HG03095 (cell line): ENCODE measurements at regions not wholly inside any gene's neighbourhood (a gene's known extent, or its start where the extent isn't known, plus 50 kb on each side); places are given as distances from the start of the nearest gene placed in this dataset.

ENCODE experiments used
- ATAC-seq: cut with Tn5 transposase; IDR thresholded peaks from one replicate; pipeline ENCODE4 v1.9.1; 2021; ENCODE audit warnings: moderate library complexity; ENCODE audit not compliant: unreplicated experiment

GRCh38 chr18:37956902-37957301 lies 391.3 kb upstream of the CELF4 start:
- ATAC-seq, result no peak

GRCh38 chr18:37956020-37956419 lies 390.4 kb upstream of the CELF4 start:
- no peak for ATAC-seq

GRCh38 chr18:37955201-37955600 lies 389.6 kb upstream of the CELF4 start:
- ATAC-seq, result no peak

- no peak for ATAC-seq
Measured at GRCh38 chr18:37953876-37954275, 388.3 kb upstream of the CELF4 start.

DNA sequence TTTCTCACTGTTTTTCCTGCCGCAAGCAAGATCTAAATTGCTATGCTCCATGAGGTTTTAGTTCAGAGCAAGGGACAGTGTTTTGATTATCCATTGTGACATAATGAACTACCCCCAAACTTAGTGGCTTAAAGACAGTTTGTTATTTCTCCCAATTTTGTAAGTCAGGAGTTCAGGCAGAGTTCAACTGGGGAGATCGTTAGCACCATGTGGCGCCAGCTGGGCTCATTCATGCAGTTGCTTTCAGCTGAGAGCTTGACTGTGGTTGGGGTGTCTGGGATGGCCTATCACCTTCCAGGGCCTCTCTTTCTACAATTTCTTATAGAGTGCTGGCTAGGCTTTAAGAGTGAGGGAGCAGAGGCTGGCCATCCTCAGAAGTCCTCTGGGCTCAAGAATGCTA lies 382.9 kb upstream of the CELF4 start:
- no peak for ATAC-seq

DNA sequence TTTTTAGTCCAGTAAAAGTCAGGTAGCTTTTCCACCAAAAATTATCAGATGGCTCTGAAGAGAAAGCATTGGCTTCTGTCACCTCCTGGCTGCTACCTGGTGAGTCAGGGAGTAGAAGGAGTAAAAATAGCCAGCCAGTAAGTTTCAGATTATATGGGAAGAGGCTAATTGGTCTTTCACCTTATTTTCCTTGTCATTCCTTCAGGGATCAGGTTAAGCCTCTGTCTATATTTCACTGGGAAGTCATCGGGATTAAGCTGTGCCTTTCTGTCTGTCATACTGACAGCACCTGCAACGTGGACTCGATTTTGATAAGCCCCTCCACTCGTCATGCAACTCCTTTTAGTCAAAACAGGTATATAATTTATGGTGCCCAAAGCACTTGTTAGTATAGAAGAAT lies 380.7 kb upstream of the CELF4 start:
- ATAC-seq, result no peak

- no peak for ATAC-seq
Measured at GRCh38 chr18:37944700-37945270, 379.2 kb upstream of the CELF4 start.

DNA sequence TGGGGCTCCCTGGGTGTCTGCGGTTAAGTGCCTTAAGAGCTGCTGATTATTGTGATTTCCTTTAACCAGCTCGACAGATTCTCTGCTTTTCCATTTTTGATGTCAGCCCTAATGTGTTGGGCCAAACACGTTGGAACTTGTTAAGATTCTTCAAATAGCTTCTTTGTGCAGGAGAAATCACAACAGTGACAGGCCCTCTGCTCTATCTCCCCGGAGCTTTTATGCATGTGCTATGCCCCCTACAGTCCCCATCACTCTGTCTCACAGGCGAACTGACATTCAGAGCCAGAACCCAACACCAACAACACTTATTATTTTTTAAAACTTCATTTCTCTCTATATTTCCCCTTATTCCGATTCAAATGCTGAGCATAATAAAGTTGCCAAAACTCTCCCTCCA lies 371.7 kb upstream of the CELF4 start:
- ATAC-seq, result no peak

- no peak for ATAC-seq
Measured at GRCh38 chr18:37935086-37935485, 369.5 kb upstream of the CELF4 start.

- ATAC-seq, result no peak
Measured at GRCh38 chr18:37930640-37931039, 365.0 kb upstream of the CELF4 start.

GRCh38 chr18:37922162-37922561 lies 356.6 kb upstream of the CELF4 start:
- ATAC-seq, result no peak

- no peak for ATAC-seq
Measured at GRCh38 chr18:37920865-37921264, 355.3 kb upstream of the CELF4 start.

DNA sequence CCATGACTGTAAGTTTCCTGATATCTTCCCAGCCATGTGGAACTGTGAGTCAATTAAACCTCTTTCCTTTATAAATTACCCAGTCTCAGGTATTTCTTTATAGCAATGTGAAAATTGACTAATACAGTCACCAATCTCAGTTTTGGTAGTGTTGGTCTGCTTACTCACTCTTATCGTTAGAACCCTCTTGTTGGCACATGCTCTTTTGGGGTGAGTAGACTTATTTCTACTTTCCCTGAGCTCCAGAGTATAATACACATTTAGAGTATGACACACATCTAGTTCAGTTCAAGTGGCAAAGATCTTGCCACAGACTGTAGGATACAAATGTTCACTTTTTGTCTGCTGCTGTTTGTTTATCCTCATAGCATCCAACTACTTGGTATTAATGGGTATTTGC lies 347.5 kb upstream of the CELF4 start:
- ATAC-seq, result no peak

GRCh38 chr18:37902344-37902743 lies 336.7 kb upstream of the CELF4 start:
- no peak for ATAC-seq

DNA sequence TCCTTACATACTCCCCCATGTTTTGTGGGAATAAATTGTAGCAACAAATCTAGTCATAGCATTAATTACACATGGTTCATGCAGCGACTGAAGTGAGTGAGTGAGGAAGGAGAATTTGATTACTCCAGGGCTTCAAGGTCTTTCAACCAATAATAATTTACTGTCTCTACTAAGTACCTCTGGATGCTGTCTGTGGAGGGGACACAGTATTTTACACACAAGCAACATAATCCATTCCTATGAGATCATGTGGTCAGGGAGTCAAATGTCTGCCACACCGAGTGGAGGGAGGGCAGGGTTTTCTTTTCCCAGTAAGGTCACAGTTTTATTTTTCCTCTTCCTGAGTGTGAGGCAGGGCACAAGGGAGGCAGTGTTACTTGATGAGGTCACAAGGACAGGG lies 334.7 kb upstream of the CELF4 start:
- ATAC-seq, result no peak

GRCh38 chr18:37889963-37890362 lies 324.4 kb upstream of the CELF4 start:
- ATAC-seq, result no peak

- no peak for ATAC-seq
Measured at GRCh38 chr18:37874721-37875120, 309.1 kb upstream of the CELF4 start.

DNA sequence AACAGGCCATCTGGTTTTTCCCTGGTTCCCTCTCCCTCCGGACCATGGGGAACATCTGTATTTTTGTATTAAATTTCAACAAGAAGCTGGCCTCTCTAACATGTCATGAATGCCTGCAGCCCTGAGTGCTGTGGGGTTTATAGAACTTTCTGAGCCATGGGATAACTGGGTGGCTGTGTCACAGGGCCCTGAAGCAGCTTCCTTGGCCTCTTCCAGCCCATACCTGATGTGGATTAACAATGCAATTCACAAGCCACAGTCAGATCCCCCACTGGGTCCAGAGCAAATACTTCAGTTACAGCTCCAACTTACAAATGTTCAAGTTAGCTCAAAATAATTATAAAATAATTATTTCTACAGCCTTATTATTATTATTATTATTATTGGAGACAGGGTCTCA lies 307.8 kb upstream of the CELF4 start:
- ATAC-seq, result no peak

GRCh38 chr18:37872562-37872961 lies 307.0 kb upstream of the CELF4 start:
- no peak for ATAC-seq

DNA sequence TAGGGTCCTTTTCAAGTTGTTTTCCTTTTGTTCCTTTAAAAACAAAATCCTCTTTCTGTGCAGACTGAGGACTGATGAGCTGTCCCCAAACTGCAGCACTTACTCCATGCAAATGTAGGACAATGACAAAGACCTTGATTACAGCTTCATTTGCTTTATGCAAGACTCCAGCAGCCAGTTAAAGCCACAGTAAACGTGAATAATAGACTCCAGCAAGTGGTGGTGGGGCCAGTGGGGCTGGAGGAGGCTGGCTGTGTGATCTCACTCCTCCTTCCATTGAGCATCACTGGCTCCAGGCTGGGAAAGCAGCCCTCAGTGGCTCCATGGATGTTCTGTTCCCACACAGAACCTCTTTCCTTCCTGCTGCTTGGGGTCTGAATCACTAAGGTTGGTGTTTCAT lies 306.0 kb upstream of the CELF4 start:
- ATAC-seq, result no peak

GRCh38 chr18:37869051-37869450 lies 303.5 kb upstream of the CELF4 start:
- no peak for ATAC-seq

DNA sequence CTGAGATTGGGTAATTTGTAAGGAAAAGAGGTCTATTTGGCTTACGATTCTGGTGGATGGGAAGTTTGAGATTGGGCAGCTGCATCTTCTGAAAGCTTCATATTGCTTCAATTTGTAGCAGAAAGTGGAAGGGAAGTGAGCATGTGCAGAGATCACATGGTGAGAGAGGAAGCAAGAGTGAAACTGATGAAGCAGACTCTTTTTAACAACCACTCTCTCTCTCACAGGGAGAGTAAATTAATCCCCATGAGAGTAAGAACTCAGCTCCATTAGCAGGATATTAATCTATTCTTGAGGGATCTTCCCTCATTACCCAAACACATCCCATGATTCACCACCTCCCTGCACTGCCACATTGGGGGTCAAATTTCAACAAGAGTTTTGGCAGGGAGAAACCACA lies 298.5 kb upstream of the CELF4 start:
- ATAC-seq, result no peak

DNA sequence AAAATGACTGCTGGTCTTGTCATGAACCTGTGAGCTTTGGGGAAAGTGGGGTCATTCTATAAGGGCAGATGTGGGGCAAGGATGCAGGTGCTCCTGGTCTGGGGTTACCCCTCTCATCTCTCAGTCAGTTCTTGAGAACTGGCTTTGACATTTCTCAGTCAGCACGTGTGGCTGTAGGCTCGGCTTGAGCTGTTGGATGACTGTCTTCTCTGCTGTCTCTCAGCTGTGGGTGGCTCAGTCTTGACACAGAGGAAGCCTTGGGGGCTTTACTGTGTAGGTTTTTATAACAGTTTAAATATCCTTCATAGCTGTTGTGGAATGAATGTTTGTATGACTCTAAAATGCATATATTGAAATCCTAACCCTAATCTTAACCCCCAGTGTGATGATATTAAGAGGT lies 296.4 kb upstream of the CELF4 start:
- no peak for ATAC-seq

- ATAC-seq, result no peak
Measured at GRCh38 chr18:37854396-37854795, 288.8 kb upstream of the CELF4 start.
